H9 (cell line): ENCODE measurements at regions not wholly inside any gene's neighbourhood (a gene's known extent, or its start where the extent isn't known, plus 50 kb on each side); places are given as distances from the start of the nearest gene placed in this dataset.
"Not testable (repeated sequence)": the region's sequence is repeated elsewhere in the genome, so short reads cannot be mapped to it uniquely, and the experiment has no call there.

Experiments used
- DNase-seq: peaks from one replicate; pipeline ENCODE4 v3.0.0-alpha.2; 2017
- H2AFZ ChIP-seq: one replicate; pipeline ENCODE4 v1.6.1; 2013; ENCODE audit warnings: mild to moderate bottlenecking, low read length, control low read depth, moderate library complexity
- H2AK5ac ChIP-seq: 2 replicates; pipeline ENCODE4 v1.6.1; 2013; ENCODE audit warnings: low read length, control low read depth, mixed read lengths; ENCODE audit not compliant: insufficient read length
- H2BK120ac ChIP-seq: one replicate; pipeline ENCODE4 v1.6.1; 2013; ENCODE audit warnings: low read depth, mild to moderate bottlenecking, low read length, control low read depth, inconsistent platforms; ENCODE audit not compliant: poor library complexity, severe bottlenecking
- H2BK12ac ChIP-seq: 2 replicates; pipeline ENCODE4 v1.6.1; 2013; ENCODE audit warnings: low read length, control low read depth, mixed read lengths, low read depth; ENCODE audit not compliant: insufficient read length
- H2BK15ac ChIP-seq: 2 replicates; pipeline ENCODE4 v1.6.1; 2013; ENCODE audit warnings: low read depth, low read length, control low read depth
- H2BK20ac ChIP-seq: one replicate; pipeline ENCODE4 v1.6.1; 2013; ENCODE audit warnings: low read depth, mild to moderate bottlenecking, low read length, control low read depth, inconsistent platforms; ENCODE audit not compliant: poor library complexity, severe bottlenecking
- H2BK5ac ChIP-seq: 2 replicates; pipeline ENCODE4 v1.6.1; 2013; ENCODE audit warnings: low read length, control low read depth, mixed read lengths; ENCODE audit not compliant: insufficient read length
- H3K14ac ChIP-seq: 2 replicates; pipeline ENCODE4 v1.6.1; 2013; ENCODE audit warnings: low read length, control low read depth; ENCODE audit not compliant: insufficient read depth
- H3K18ac ChIP-seq: 2 replicates; pipeline ENCODE4 v1.6.1; 2013; ENCODE audit warnings: low read depth, mild to moderate bottlenecking, mixed read lengths, low read length, control low read depth; ENCODE audit not compliant: insufficient read length
- H3K23ac ChIP-seq: 2 replicates; pipeline ENCODE4 v1.6.1; 2013; ENCODE audit warnings: low read length, control low read depth, mixed read lengths, low read depth; ENCODE audit not compliant: insufficient read length
- H3K23me2 ChIP-seq: 2 replicates; pipeline ENCODE4 v1.6.1; 2013; ENCODE audit warnings: low read depth, mild to moderate bottlenecking, mixed read lengths, low read length, control low read depth; ENCODE audit not compliant: insufficient read length, poor library complexity, severe bottlenecking
- H3K27ac ChIP-seq: 2 replicates; pipeline ENCODE4 v1.5.1; 2013; ENCODE audit warnings: low read length, control low read depth, mixed read lengths, low read depth; ENCODE audit not compliant: insufficient read length
- H3K27me3 ChIP-seq: 2 replicates; pipeline ENCODE4 v1.6.1; 2013; ENCODE audit warnings: low read length, control low read depth, inconsistent platforms; ENCODE audit not compliant: insufficient read depth
- H3K4ac ChIP-seq: 2 replicates; pipeline ENCODE4 v1.6.1; 2013; ENCODE audit warnings: low read depth, mild to moderate bottlenecking, control low read depth, inconsistent platforms, low read length, moderate library complexity
- H3K4me1 ChIP-seq: 2 replicates; pipeline ENCODE4 v1.6.1; 2013; ENCODE audit warnings: low read length, control low read depth, inconsistent platforms; ENCODE audit not compliant: insufficient read depth
- H3K4me2 ChIP-seq: 2 replicates; pipeline ENCODE4 v1.6.1; 2013; ENCODE audit warnings: low read length, control low read depth, mixed read lengths; ENCODE audit not compliant: insufficient read length, insufficient read depth
- H3K56ac ChIP-seq: 2 replicates; pipeline ENCODE4 v1.6.1; 2013; ENCODE audit warnings: low read depth, mild to moderate bottlenecking, mixed read lengths, low read length, control low read depth; ENCODE audit not compliant: insufficient read length
- H3K79me1 ChIP-seq: 2 replicates; pipeline ENCODE4 v1.6.1; 2013; ENCODE audit warnings: low read depth, mild to moderate bottlenecking, moderate library complexity, low read length, control low read depth, inconsistent platforms; ENCODE audit not compliant: insufficient read depth, poor library complexity, severe bottlenecking
- H3K79me2 ChIP-seq: 2 replicates; pipeline ENCODE4 v1.6.1; 2013; ENCODE audit warnings: low read length, control low read depth, inconsistent platforms; ENCODE audit not compliant: insufficient read depth
- H3K9ac ChIP-seq: 2 replicates; pipeline ENCODE4 v1.6.1; 2013; ENCODE audit warnings: low read length, control low read depth, mixed read lengths; ENCODE audit not compliant: insufficient read length; ENCODE audit errors: extremely low read depth
- H3K9me3 ChIP-seq: one replicate; pipeline ENCODE4 v1.6.1; 2013; ENCODE audit warnings: low read depth, low read length, inconsistent platforms; ENCODE audit not compliant: control insufficient read depth
- H3T11ph ChIP-seq: one replicate; pipeline ENCODE4 v1.6.1; 2013; ENCODE audit warnings: mild to moderate bottlenecking, low read length, control low read depth, inconsistent platforms
- H4K20me1 ChIP-seq: one replicate; pipeline ENCODE4 v1.6.1; 2013; ENCODE audit not compliant: control insufficient read depth, insufficient read length, insufficient read depth
- H4K5ac ChIP-seq: 2 replicates; pipeline ENCODE4 v1.6.1; 2013; ENCODE audit warnings: low read depth, mild to moderate bottlenecking, mixed read lengths, low read length, control low read depth; ENCODE audit not compliant: insufficient read length
- H4K8ac ChIP-seq: replicated peaks from 2 replicates; pipeline ENCODE4 v1.6.1; 2013; ENCODE audit warnings: low read length, control low read depth, mixed read lengths, low read depth; ENCODE audit not compliant: insufficient read length
- H4K91ac ChIP-seq: 2 replicates; pipeline ENCODE4 v1.6.1; 2013; ENCODE audit warnings: low read depth, mild to moderate bottlenecking, moderate library complexity, mixed read lengths, low read length, control low read depth; ENCODE audit not compliant: insufficient read length
- H3K27ac Mint-ChIP-seq, 3 experiments: 2 replicates in 2 of 3; 3 replicates in 1 of 3; pipeline ENCODE4 v1.8.0; 2020 to 2021; ENCODE audit warnings: mixed read lengths in 3 of 3, mild to moderate bottlenecking in 1 of 3, moderate library complexity in 1 of 3
- H3K27me3 Mint-ChIP-seq: 2 replicates; pipeline ENCODE4 v1.8.0; 2021; ENCODE audit warnings: low read depth, mild to moderate bottlenecking, moderate library complexity, mixed read lengths
- H3K36me3 Mint-ChIP-seq, 3 experiments: 2 replicates in 2 of 3; 3 replicates in 1 of 3; pipeline ENCODE4 v1.8.0; 2020 to 2021; ENCODE audit warnings: low read depth in 3 of 3, mixed read lengths in 3 of 3; ENCODE audit not compliant: insufficient read depth in 1 of 3
- H3K4me1 Mint-ChIP-seq, 2 experiments: 2 replicates each; pipeline ENCODE4 v1.8.0; 2020; ENCODE audit warnings: mixed read lengths in 2 of 2
- H3K4me3 Mint-ChIP-seq, 2 experiments: 2 replicates in 1 of 2; 3 replicates in 1 of 2; pipeline ENCODE4 v1.8.0; 2020 to 2021; ENCODE audit warnings: mild to moderate bottlenecking in 2 of 2, mixed read lengths in 2 of 2, moderate library complexity in 1 of 2
- H3K9me3 Mint-ChIP-seq, 2 experiments: 2 replicates in 1 of 2; 3 replicates in 1 of 2; pipeline ENCODE4 v1.8.0; 2020; ENCODE audit warnings: mild to moderate bottlenecking in 2 of 2, mixed read lengths in 2 of 2, moderate library complexity in 1 of 2
- CTCF ChIP-seq: fragments of 200-600 bp; sonication (generic); conservative IDR thresholded peaks from 3 replicates; pipeline ENCODE4 v1.8.0; 2021; ENCODE audit warnings: antibody characterized with exemption, mild to moderate bottlenecking
- WGBS: extraction: QIAGEN DNeasy Blood & Tissue Kit; methylation state at CpG from one replicate; pipeline ENCODE4 v1.1.7; 2013; ENCODE audit warnings: missing lambda C conversion rate, low lambda C conversion rate, mixed read lengths; ENCODE audit not compliant: insufficient read length; ENCODE audit errors: extremely low coverage; 5-methylcytosine and 5-hydroxymethylcytosine counted together

GRCh38 chr7:16264036-16264819, 157.1 kb downstream of the CRPPA start:
- WGBS, result 100% methylated on average over 1 of the region's 4 CpGs

GRCh38 chr7:16263377-16263776, 158.0 kb downstream of the CRPPA start:
- H3K4me1 Mint-ChIP-seq, H3K23ac ChIP-seq, H3K9me3 Mint-ChIP-seq, H3K36me3 Mint-ChIP-seq, H2BK15ac ChIP-seq, H2BK120ac ChIP-seq, H3K79me1 ChIP-seq, H3K9ac ChIP-seq, H4K20me1 ChIP-seq, DNase-seq, H2BK12ac ChIP-seq, H3K27me3 ChIP-seq, H4K5ac ChIP-seq, H3K4me1 ChIP-seq, H3K4ac ChIP-seq, H3K27ac Mint-ChIP-seq, H2AFZ ChIP-seq, H3K14ac ChIP-seq, H2BK20ac ChIP-seq, H3K4me2 ChIP-seq, H3K18ac ChIP-seq, H3K23me2 ChIP-seq, H3T11ph ChIP-seq, H2AK5ac ChIP-seq, H3K27ac ChIP-seq, H3K27me3 Mint-ChIP-seq, H4K8ac ChIP-seq, H2BK5ac ChIP-seq, H3K56ac ChIP-seq, H4K91ac ChIP-seq, H3K9me3 ChIP-seq, H3K4me3 Mint-ChIP-seq, H3K79me2 ChIP-seq: not testable (repeated sequence)
- WGBS, result no CpG with 5 or more reads among the region's 6 CpGs

More at GRCh38 chr7:16264036-16264819, 157.1 kb downstream of the CRPPA start:
- H2BK120ac ChIP-seq, result no peak overlapping the region
- H3T11ph ChIP-seq, result no peak overlapping the region
- H2BK5ac ChIP-seq, result no peak overlapping the region
- no peaks in the 10 kb centered on the region for H3K4me1 ChIP-seq
- H3K9me3 ChIP-seq, result no peaks in the 10 kb centered on the region
- H3K18ac ChIP-seq, result no peak overlapping the region
- H3K4ac ChIP-seq, result no peak overlapping the region
- DNase-seq, result no peak
- no peaks in the 10 kb centered on the region for H4K20me1 ChIP-seq
- H3K14ac ChIP-seq, result no peak overlapping the region
- Mint-ChIP-seq H3K4me1 (no peaks in the 10 kb centered on the region), H3K27me3 (no peaks in the 10 kb centered on the region), H3K36me3 (no peaks in the 10 kb centered on the region), H3K4me3 (no peak overlapping the region), H3K27ac (no peak overlapping the region), H3K9me3 (no peaks in the 10 kb centered on the region)
- no peak overlapping the region for H4K8ac ChIP-seq
- H3K27ac ChIP-seq, result no peak overlapping the region
- no peak overlapping the region for H3K4me2 ChIP-seq
- H3K79me2 ChIP-seq, result no peaks in the 10 kb centered on the region
- H2BK15ac ChIP-seq, result no peak overlapping the region
- no peak overlapping the region for H3K23ac ChIP-seq
- TF ChIP-seq CTCF, result no peak
- no peak overlapping the region for H2BK12ac ChIP-seq
- H3K79me1 ChIP-seq, result no peaks in the 10 kb centered on the region
- H3K27me3 ChIP-seq, result no peaks in the 10 kb centered on the region
- no peak overlapping the region for H2AFZ ChIP-seq
- no peak overlapping the region for H4K91ac ChIP-seq
- no peak overlapping the region for H2BK20ac ChIP-seq
- no peak overlapping the region for H2AK5ac ChIP-seq
- no peaks in the 10 kb centered on the region for H3K23me2 ChIP-seq
- H3K56ac ChIP-seq, result no peak overlapping the region
- no peak overlapping the region for H4K5ac ChIP-seq
- no peak overlapping the region for H3K9ac ChIP-seq
